ENCODE measurements at regions not wholly inside any gene's neighbourhood (a gene's known extent, or its start where the extent isn't known, plus 50 kb on each side); places are given as distances from the start of the nearest gene placed in this dataset.

- H3K4me2 ChIP-seq (ENCODE audit: low read depth, low read length): peak overlapping the region; percentile 82
- peak overlapping the region; percentile 99 for H2BK5ac ChIP-seq (ENCODE audit: low read depth, low read length, poor library complexity, severe bottlenecking)
- H3K56ac ChIP-seq (ENCODE audit: extremely low read depth, insufficient read depth, low read length): peak overlapping the region; percentile 41
- peak overlapping the region; percentile 65 for H3K14ac ChIP-seq (replicated peaks; ENCODE audit: low read depth, low read length)
- peak overlapping the region; percentile 85 for H2BK20ac ChIP-seq (ENCODE audit: low read depth, low read length)
- peak overlapping the region; percentile 94 for H2AK5ac ChIP-seq (ENCODE audit: low read depth, low read length)
- peaks cover 13% of the 10 kb centered on the region for H3K9me1 ChIP-seq (ENCODE audit: insufficient read depth, low read length)
- peak; percentile 90 for TF ChIP-seq BHLHE40 (IDR thresholded peaks at IDR 0.05; ENCODE audit: low read depth, low read length)
- no peak for TF ChIP-seq RCOR1 (IDR thresholded peaks at IDR 0.05; ENCODE audit: insufficient replicate concordance, low read length)
- TF ChIP-seq MAFK (IDR thresholded peaks at IDR 0.05; ENCODE audit: low read depth, low read length): no peak
- TF ChIP-seq NFE2L2 (IDR thresholded peaks at IDR 0.05; ENCODE audit: low read depth, low read length): no peak
- H3K9me3 ChIP-seq (ENCODE audit: control insufficient read depth, insufficient read depth, low read length): no peaks in the 10 kb centered on the region
- peak overlapping the region; percentile 93 for H4K91ac ChIP-seq (ENCODE audit: insufficient read depth, low read depth, low read length)
- H3K36me3 ChIP-seq (ENCODE audit: control insufficient read depth, insufficient read depth, low read length): no peaks in the 10 kb centered on the region
- no peak overlapping the region for H2AK9ac ChIP-seq (replicated peaks; ENCODE audit: low read depth, low read length, poor library complexity)
- H3K4ac ChIP-seq (ENCODE audit: low read depth, low read length): peak overlapping the region; percentile 92
- H3K23ac ChIP-seq (ENCODE audit: low read depth, low read length): peak overlapping the region; percentile 70
- DNase-seq (peak; percentile 90), ATAC-seq (ENCODE audit: low read depth) (peak; percentile 70)
- BruUV-seq (replicated peaks): no TSS peak
- intact Hi-C loops (cut with micrococcal nuclease): no loop called here
- H3K9ac ChIP-seq (ENCODE audit: low read depth, low read length): no peak overlapping the region
- WGBS, 2 experiments (ENCODE audit: extremely low coverage in 2 of 2, insufficient read length in 1 of 2): 86% methylated on average over 2 of the region's 8 CpGs; no CpG with 5 or more reads in 1 of the 2 experiments
- H4K5ac ChIP-seq (ENCODE audit: low read depth, low read length): peak overlapping the region; percentile 98
- H3K27me3 ChIP-seq (ENCODE audit: control insufficient read depth, insufficient read depth, low read length): no peaks in the 10 kb centered on the region
- no peaks in the 10 kb centered on the region for H4K20me1 ChIP-seq (ENCODE audit: insufficient read depth, low read length)
- in situ Hi-C loops (cut with MboI; ENCODE audit: low sequenced_read_pairs): no loop called here
- H2BK15ac ChIP-seq (ENCODE audit: low read depth, low read length): peak overlapping the region; percentile 89; the same call in 2 of the 3 replicates
- H3K27ac ChIP-seq (ENCODE audit: insufficient read depth, low read length): peak overlapping the region; percentile 85
- peaks cover 26% of the 10 kb centered on the region for H3K4me1 ChIP-seq (ENCODE audit: control insufficient read depth, insufficient read depth, low read length)
- H3K4me3 ChIP-seq (ENCODE audit: insufficient read depth, low read depth, low read length): peak overlapping the region; percentile 17; the same call in 1 of the 2 replicates
- H2AFZ ChIP-seq (replicated peaks; ENCODE audit: low read length, poor library complexity): no peak overlapping the region
- H2BK120ac ChIP-seq (ENCODE audit: low read depth, low read length): peak overlapping the region; percentile 100
- ChIA-PET CTCF (interaction anchor here (0.6 to 0.7 kb wide), 3 partner anchors 11 to 591 kb away, joined by 3 read pairs; no protein-coding TSS in a partner anchor), POLR2A (ENCODE audit: unreplicated experiment) (interaction anchor here (0.5 to 0.6 kb wide), 2 partner anchors 332 to 483 kb away, joined by 3 to 5 read pairs; partner anchors contain the start of gene NAMPT)
- peaks cover 27 to 54% of the 10 kb centered on the region in 2 experiments; a peak in 3 of 4 replicates for H3K79me1 ChIP-seq (ENCODE audit: low read depth in 1 of 2, low read length in 2 of 2)
- peak overlapping the region; percentile 81 to 90 for H4K8ac ChIP-seq (ENCODE audit: low read depth in 2 of 2, low read length in 2 of 2)
- dilution Hi-C loops (cut with HindIII; ENCODE audit: low sequenced_read_pairs, unreplicated experiment): no loop called here
- H3K18ac ChIP-seq (ENCODE audit: low read depth, low read length): peak overlapping the region; percentile 99
Measured at GRCh38 chr7:106767498-106768323, 97.4 kb upstream of the PIK3CG start.
